ENCODE measurements at regions not wholly inside any gene's neighbourhood (a gene's known extent, or its start where the extent isn't known, plus 50 kb on each side); places are given as distances from the start of the nearest gene placed in this dataset.

DNA sequence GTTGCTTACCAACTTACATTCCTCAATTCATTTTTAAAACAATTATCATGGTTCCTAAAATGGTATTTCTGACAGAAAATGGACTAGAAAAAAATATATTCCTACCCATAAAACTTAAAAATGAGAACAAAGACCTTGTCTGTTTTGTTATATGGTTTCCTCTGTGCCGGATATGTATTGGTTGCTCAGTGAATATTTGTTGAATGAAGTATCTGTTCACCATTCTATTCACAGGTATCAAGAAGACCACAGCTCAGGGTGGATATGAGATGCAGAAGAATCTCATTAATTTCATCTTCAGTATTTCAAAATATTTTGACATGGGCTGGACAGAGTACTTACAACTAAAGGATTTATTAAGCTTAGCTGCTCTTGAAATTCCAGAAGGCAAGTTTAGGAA lies 58.1 kb downstream of the TUSC7 start:
- no peaks in the 10 kb centered on the region for H3K36me3 Mint-ChIP-seq (ENCODE audit: low read depth)

DNA sequence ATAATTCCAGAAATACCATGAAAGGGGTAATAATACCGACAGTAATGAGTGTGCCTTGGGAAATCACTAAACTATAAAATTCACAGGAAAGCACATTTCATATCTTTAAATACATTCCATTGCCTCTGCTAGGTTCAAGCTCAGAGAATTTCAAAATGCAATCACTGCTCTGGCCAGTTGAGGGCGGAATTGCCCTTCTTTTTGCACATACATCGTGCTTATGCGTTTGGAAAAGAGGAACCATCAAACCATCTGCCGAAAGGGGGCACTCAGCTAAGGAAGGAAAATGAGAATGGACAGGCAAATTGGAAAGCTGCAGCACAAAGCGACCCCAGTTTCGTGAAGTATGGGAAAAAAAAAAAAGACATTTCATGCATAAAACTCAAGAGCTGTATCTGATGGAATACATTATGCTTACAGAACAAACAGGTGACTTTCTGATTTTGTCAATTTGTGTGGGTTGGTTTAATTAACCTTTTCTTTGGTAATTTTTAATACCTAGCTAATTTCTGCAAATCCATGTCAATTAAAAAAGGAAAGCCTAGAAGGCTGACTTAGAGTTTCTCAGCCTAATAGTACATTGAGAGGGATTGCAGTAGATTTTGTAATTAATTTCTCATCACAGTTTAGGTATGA lies 61.4 kb downstream of the TUSC7 start:
- ATAC-seq: peak; percentile 52
- Mint-ChIP-seq H3K4me3 (no peak overlapping the region), H3K4me1 (peaks cover 2% of the 10 kb centered on the region), H3K36me3 (ENCODE audit: low read depth) (no peaks in the 10 kb centered on the region), H3K27ac (no peak overlapping the region), H3K27me3 (peaks cover 22% of the 10 kb centered on the region)
- DNase-seq: peak in 1 of 3 donors; percentile 4
- no peaks in the 10 kb centered on the region for H3K9me3 ChIP-seq (ENCODE audit: control insufficient read depth, low read length, poor library complexity, severe bottlenecking)

More for the DNA sequence above, 58.1 kb downstream of the TUSC7 start:
- ATAC-seq (no peak), DNase-seq (no peak)
- no peaks in the 10 kb centered on the region for H3K9me3 ChIP-seq (ENCODE audit: control insufficient read depth, low read length, poor library complexity, severe bottlenecking)
- H3K27me3 Mint-ChIP-seq: peaks cover 16% of the 10 kb centered on the region
- no peak overlapping the region for H3K27ac Mint-ChIP-seq
- no peak overlapping the region for H3K4me3 Mint-ChIP-seq
- H3K4me1 Mint-ChIP-seq: peaks cover 2% of the 10 kb centered on the region

DNA sequence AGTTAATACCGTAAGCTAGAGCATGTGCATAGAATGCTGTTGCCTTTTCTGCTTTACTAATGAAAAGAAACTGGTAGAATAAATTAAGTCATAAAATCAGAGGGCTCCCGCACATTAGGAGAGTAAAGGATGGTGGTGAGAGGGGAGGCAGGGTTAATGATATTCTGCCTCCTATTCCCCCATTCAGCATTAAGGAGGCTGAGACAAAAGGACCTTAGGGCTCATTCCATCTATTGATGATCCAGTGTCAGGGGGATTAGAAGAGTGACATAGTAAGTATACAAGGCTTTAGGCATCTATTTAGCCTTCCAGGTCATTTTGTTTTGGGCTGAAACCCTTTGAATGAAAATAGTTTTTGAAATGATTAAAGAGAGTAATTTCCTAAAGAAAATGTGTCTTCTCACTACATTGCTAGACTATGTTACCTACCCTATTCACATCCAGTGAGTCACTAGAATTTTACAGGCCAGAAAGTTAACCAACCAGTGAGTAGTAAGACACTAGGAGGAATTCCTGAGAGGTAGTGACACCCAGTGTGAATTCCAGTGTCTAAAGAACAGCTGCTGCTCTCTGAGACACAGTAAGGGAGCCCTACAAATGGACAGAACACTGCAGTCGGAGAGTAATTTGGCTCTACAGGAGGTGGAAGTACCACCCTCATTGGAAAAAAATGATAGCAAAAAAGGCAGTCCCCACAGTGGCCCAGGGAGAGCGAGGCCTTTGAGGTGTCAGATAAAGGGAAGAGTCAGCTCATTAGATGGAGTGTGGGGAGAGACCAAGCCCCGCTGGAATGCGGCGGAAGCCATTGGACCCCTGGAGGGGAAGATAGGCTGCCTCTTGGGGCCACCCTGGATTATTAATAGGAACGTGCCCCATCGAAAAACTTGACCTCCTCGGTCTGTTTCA lies 67.6 kb downstream of the TUSC7 start:
- Mint-ChIP-seq H3K36me3 (ENCODE audit: low read depth) (no peaks in the 10 kb centered on the region), H3K27me3 (peaks cover 16% of the 10 kb centered on the region), H3K27ac (no peak overlapping the region), H3K4me3 (no peak overlapping the region), H3K4me1 (no peaks in the 10 kb centered on the region)
- no peak for DNase-seq
- H3K9me3 ChIP-seq (ENCODE audit: control insufficient read depth, low read length, poor library complexity, severe bottlenecking): no peaks in the 10 kb centered on the region
- ATAC-seq: no peak

DNA sequence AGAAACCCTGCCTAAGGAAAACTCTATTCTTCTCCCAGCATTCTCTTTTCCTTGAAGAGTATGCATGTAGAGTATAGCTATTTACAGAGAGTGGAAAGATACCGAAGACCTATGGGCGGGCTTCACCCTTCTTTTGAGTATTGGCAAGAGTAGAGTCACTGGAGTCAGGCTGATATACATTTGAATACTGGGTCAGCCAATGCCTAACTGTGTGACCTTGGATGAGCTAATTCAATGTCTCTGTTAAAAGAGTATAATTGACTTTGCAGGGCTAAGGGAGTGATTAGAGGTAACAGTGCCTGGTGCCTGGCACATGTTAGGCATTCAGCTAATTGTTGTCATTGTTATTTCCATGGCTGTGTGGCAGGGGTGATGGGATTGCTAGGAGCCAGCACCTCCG lies 75.6 kb downstream of the TUSC7 start:
- Mint-ChIP-seq H3K36me3 (ENCODE audit: low read depth) (no peaks in the 10 kb centered on the region), H3K27ac (no peak overlapping the region), H3K4me3 (no peak overlapping the region), H3K27me3 (no peaks in the 10 kb centered on the region), H3K4me1 (no peaks in the 10 kb centered on the region)
- ATAC-seq (no peak), DNase-seq (no peak)
- H3K9me3 ChIP-seq (ENCODE audit: control insufficient read depth, low read length, poor library complexity, severe bottlenecking): no peaks in the 10 kb centered on the region

DNA sequence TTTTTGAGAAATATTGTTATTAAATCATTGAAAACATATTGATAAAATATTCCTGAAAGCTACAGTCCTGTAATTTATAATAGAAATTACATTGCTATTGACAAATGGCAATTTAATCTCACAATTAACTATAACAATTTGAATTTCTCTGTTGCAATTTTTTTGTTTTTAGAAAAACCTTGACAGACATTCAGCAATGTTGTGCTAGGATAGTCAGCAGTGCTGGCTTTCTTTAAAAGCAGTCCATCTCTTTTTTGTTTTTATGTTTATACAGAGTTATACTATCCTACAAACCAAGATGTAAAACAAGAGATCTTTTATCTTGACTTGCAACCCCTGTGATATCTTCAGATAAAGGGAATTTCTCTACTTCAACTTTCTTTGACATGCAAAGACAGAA lies 93.1 kb downstream of the TUSC7 start:
- H3K27me3 Mint-ChIP-seq: no peaks in the 10 kb centered on the region
- H3K4me1 Mint-ChIP-seq: no peaks in the 10 kb centered on the region
- DNase-seq (no peak), ATAC-seq (no peak)
- no peaks in the 10 kb centered on the region for H3K36me3 Mint-ChIP-seq (ENCODE audit: low read depth)
- H3K27ac Mint-ChIP-seq: no peak overlapping the region
- no peak overlapping the region for H3K4me3 Mint-ChIP-seq
- H3K9me3 ChIP-seq (ENCODE audit: control insufficient read depth, low read length, poor library complexity, severe bottlenecking): no peaks in the 10 kb centered on the region

DNA sequence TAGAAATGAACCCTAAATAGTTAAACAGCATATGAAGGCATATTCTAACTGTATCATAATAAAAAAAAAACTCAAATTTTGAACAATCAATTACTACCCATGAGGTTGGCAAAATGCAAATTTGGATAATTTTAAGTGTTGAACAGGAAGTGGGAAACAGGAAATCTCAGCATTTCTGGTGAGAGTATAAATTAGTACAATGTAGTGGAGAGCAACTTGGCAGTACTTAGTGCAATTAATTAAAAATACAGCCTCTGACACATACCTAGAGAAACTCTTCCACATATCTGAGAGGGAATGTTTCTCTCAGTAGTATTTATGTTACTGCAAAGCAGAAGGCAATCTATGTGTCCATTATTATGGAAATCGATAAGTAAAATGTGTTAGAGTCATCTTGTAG lies 96.8 kb downstream of the TUSC7 start:
- no peak for ATAC-seq
- H3K27me3 Mint-ChIP-seq: no peaks in the 10 kb centered on the region
- H3K4me3 Mint-ChIP-seq: no peak overlapping the region
- no peaks in the 10 kb centered on the region for H3K9me3 ChIP-seq (ENCODE audit: control insufficient read depth, low read length, poor library complexity, severe bottlenecking)
- no peak for DNase-seq
- no peaks in the 10 kb centered on the region for H3K4me1 Mint-ChIP-seq
- no peak overlapping the region for H3K27ac Mint-ChIP-seq
- H3K36me3 Mint-ChIP-seq (ENCODE audit: low read depth): no peaks in the 10 kb centered on the region

DNA sequence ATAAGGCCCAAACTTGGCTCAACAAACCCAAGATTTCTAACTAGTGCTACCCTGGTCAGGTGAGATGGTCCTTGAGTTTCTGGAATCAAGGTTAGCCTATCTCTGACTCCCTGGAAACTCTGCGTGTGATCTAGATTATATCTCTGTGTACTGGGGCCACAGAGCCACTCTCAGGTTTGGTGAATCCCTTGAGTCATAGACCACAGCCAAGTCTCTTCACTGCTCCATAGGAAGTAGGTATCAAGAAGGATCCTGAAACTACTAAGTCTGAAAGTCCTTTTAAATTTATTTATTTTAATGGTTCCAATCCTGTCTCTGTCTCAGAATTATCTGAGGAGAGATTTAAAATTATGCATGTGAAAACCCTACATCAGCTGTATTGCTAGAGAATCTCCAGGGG lies 99.1 kb downstream of the TUSC7 start:
- Mint-ChIP-seq H3K4me1 (no peaks in the 10 kb centered on the region), H3K27me3 (no peaks in the 10 kb centered on the region)
- no peak for DNase-seq

DNA sequence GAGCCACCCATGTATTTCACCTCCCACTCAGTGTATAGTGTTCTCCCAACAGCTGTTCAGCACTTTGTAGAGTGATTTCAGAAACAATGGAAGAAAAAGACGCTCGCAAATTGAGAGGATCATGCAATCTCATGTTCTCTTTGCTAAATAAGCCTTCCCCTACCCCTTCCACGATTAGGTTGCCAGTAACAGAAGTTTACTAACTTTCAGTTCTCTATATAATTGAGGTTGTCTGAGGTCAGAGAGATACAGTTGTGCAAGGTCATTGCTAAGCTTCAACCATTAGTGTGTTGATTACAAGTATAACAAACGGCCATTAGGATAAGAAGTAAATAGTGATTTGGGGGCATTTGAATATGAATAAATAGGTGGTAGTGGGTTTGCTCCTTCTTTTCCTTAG lies 99.6 kb downstream of the TUSC7 start:
- no peak overlapping the region for H3K27ac Mint-ChIP-seq
- no peak for ATAC-seq
- DNase-seq: no peak
- H3K36me3 Mint-ChIP-seq (ENCODE audit: low read depth): no peaks in the 10 kb centered on the region
- no peaks in the 10 kb centered on the region for H3K4me1 Mint-ChIP-seq
- no peaks in the 10 kb centered on the region for H3K27me3 Mint-ChIP-seq
- no peak overlapping the region for H3K4me3 Mint-ChIP-seq
- H3K9me3 ChIP-seq (ENCODE audit: control insufficient read depth, low read length, poor library complexity, severe bottlenecking): no peaks in the 10 kb centered on the region

More for the DNA sequence above, 99.1 kb downstream of the TUSC7 start:
- no peak for ATAC-seq
- Mint-ChIP-seq H3K27ac (no peak overlapping the region), H3K36me3 (ENCODE audit: low read depth) (no peaks in the 10 kb centered on the region), H3K4me3 (no peak overlapping the region)
- no peaks in the 10 kb centered on the region for H3K9me3 ChIP-seq (ENCODE audit: control insufficient read depth, low read length, poor library complexity, severe bottlenecking)

DNA sequence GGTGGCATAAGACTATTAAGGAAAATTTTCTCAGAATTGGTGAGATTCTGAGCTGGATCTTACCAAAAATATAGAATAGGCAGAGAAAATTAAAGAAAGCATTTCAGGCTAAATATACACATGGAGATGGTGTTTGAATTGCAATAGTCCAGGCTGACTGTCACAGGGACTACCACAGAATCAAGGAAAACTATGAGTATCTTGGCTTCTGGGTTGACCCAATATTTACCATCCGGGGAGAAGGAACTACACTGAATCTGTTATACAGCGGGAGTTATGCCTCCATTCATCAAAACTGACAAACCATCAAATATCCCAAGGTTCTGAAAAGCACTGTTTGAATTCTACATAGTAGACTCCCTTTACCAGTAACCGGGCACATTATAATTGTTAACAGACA lies 102.2 kb downstream of the TUSC7 start:
- ATAC-seq: no peak

DNA sequence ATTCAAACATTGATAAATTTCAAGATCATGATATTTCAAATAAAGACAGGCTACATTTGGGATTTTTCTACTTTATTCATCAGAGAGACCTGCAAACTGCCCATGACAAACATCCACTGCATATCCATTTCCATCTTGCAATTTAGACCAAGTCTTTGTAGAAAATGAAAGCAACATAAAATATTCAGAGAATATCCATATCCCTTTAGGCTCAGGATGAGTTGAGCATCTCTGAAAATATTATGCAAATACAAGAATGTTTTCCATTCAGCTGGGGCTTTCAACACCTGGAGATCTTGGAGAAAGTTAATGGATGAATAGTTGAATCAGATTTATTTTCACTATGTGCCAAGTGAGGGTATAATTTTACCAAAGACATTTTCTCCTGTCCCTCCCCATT lies 103.4 kb downstream of the TUSC7 start:
- Mint-ChIP-seq H3K27me3 (no peaks in the 10 kb centered on the region), H3K4me1 (no peaks in the 10 kb centered on the region), H3K4me3 (no peak overlapping the region), H3K36me3 (ENCODE audit: low read depth) (no peaks in the 10 kb centered on the region), H3K27ac (no peak overlapping the region)
- ATAC-seq (no peak), DNase-seq (no peak)
- H3K9me3 ChIP-seq (ENCODE audit: control insufficient read depth, low read length, poor library complexity, severe bottlenecking): no peaks in the 10 kb centered on the region

More for the DNA sequence above, 102.2 kb downstream of the TUSC7 start:
- DNase-seq: no peak
- H3K27ac Mint-ChIP-seq: no peak overlapping the region
- H3K9me3 ChIP-seq (ENCODE audit: control insufficient read depth, low read length, poor library complexity, severe bottlenecking): no peaks in the 10 kb centered on the region
- no peaks in the 10 kb centered on the region for H3K36me3 Mint-ChIP-seq (ENCODE audit: low read depth)
- H3K4me1 Mint-ChIP-seq: no peaks in the 10 kb centered on the region
- H3K4me3 Mint-ChIP-seq: no peak overlapping the region
- no peaks in the 10 kb centered on the region for H3K27me3 Mint-ChIP-seq

DNA sequence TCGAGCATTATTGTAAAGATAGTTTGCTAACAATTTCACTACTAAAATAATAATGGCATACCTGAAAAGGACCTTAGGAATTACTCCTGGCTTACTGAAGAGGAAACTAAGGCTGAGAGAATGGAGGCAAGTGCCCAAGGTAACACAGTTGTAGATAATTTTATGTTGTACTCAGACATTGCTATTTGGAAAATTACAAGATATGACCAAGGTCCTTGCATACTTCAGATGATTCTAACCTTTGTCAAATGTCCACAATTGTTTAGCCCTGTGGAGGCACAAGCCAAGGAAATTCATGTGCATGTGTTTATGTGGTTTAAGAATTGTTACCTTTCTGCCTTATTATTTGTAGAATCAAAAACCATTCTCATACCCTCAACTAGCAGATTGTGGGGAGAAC lies 105.7 kb downstream of the TUSC7 start:
- DNase-seq (no peak), ATAC-seq (no peak)
- no peaks in the 10 kb centered on the region for H3K27me3 Mint-ChIP-seq
- no peak overlapping the region for H3K27ac Mint-ChIP-seq
- no peaks in the 10 kb centered on the region for H3K9me3 ChIP-seq (ENCODE audit: control insufficient read depth, low read length, poor library complexity, severe bottlenecking)
- H3K36me3 Mint-ChIP-seq (ENCODE audit: low read depth): no peaks in the 10 kb centered on the region
- H3K4me3 Mint-ChIP-seq: no peak overlapping the region
- no peaks in the 10 kb centered on the region for H3K4me1 Mint-ChIP-seq

DNA sequence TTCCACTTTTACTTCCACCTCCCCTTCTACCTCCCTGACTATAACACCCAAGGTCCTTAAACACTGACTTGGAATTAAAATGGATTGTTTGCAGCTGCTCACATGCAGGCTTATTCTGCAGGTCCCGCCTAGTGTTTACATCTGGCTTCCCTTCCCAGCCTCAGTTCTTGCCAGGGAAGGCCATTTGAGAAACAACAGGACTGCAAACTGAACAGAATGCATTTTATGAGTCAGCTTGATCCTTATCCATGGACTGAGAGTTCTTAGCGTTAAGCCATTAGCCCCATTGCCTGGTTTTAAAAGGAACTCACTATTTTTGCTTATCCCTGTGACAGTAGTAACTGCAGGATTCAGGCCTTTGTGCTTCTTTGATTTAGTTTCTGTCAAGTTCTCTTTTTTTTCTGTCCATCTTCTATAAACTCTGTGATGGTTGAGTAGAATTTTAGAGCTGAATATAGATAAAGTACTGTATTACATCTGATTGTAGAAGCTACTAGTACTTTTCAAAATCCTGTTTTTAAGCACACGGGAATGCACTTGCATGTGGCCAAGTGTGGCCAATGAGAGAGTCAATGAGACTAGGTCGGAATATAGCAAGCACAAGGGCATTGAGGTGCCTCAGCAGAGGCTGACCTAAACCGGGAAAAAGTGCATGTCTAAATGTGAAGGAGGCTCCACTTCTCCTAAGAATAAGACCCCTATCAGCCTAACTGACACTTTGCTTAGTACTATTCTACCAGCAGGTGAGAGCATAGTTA lies 106.4 kb downstream of the TUSC7 start:
- H3K4me3 Mint-ChIP-seq: no peak overlapping the region
- no peaks in the 10 kb centered on the region for H3K9me3 ChIP-seq (ENCODE audit: control insufficient read depth, low read length, poor library complexity, severe bottlenecking)
- H3K27me3 Mint-ChIP-seq: no peaks in the 10 kb centered on the region
- H3K27ac Mint-ChIP-seq: no peak overlapping the region
- ATAC-seq (no peak), DNase-seq (no peak)
- no peaks in the 10 kb centered on the region for H3K36me3 Mint-ChIP-seq (ENCODE audit: low read depth)
- H3K4me1 Mint-ChIP-seq: no peaks in the 10 kb centered on the region

DNA sequence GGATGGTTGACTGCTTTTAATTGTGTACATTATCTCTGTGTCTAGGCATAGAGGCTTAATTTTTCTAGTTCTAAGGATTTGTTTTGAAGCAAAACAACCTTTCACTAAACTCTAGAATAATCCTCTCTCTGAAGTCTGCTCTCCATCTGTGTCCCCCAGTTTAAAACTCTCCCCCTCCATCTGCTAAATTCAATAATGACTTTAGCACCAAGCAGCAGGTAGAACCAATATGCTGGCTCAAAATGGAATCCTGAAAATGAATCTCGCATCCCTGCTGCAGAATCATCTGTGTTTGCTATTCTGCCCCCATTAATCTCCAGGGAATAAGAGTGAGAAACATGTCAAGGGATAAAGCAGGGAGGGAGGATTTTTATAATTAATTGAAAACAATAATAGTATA lies 111.8 kb downstream of the TUSC7 start:
- H3K27me3 Mint-ChIP-seq: no peaks in the 10 kb centered on the region
- DNase-seq: no peak
- no peak overlapping the region for H3K27ac Mint-ChIP-seq
- no peaks in the 10 kb centered on the region for H3K4me1 Mint-ChIP-seq
- H3K36me3 Mint-ChIP-seq (ENCODE audit: low read depth): peaks cover 2% of the 10 kb centered on the region
- no peak for ATAC-seq
- H3K9me3 ChIP-seq (ENCODE audit: control insufficient read depth, low read length, poor library complexity, severe bottlenecking): no peaks in the 10 kb centered on the region
- no peak overlapping the region for H3K4me3 Mint-ChIP-seq
